CD4-positive, alpha-beta T cell treated with Interleukin-15 for 4 hours (primary cell): ENCODE measurements at regions not wholly inside any gene's neighbourhood (a gene's known extent, or its start where the extent isn't known, plus 50 kb on each side); places are given as distances from the start of the nearest gene placed in this dataset.

Experiments used
- DNase-seq: peaks from one replicate; pipeline ENCODE4 v3.0.0-alpha.2; 2020; ENCODE audit warnings: low spot score

GRCh38 chr14:86513564-86513963, 983.6 kb downstream of the FLRT2 start:
- DNase-seq, result no peak

- no peak for DNase-seq
These were observed 983.1 kb downstream of the FLRT2 start for GRCh38 chr14:86513056-86513455.

GRCh38 chr14:86510491-86510890, 980.5 kb downstream of the FLRT2 start:
- DNase-seq, result no peak

GRCh38 chr14:86505808-86506207, 975.9 kb downstream of the FLRT2 start:
- DNase-seq, result no peak

- no peak for DNase-seq
These were observed 971.7 kb downstream of the FLRT2 start for GRCh38 chr14:86501611-86502010.

GRCh38 chr14:86491743-86492142, 961.8 kb downstream of the FLRT2 start:
- DNase-seq, result no peak

- DNase-seq, result no peak
These were observed 951.2 kb downstream of the FLRT2 start for GRCh38 chr14:86481104-86481503.

GRCh38 chr14:86464341-86464740, 934.4 kb downstream of the FLRT2 start:
- DNase-seq, result no peak

GRCh38 chr14:86462193-86462753, 932.3 kb downstream of the FLRT2 start:
- DNase-seq, result no peak

- no peak for DNase-seq
These were observed 927.7 kb downstream of the FLRT2 start for GRCh38 chr14:86457481-86458135.

GRCh38 chr14:86450085-86450484, 920.1 kb downstream of the FLRT2 start:
- DNase-seq, result no peak

GRCh38 chr14:86442135-86442534, 912.2 kb downstream of the FLRT2 start:
- no peak for DNase-seq

- no peak for DNase-seq
These were observed 900.9 kb downstream of the FLRT2 start for GRCh38 chr14:86430853-86431252.

GRCh38 chr14:86423214-86423613, 893.3 kb downstream of the FLRT2 start:
- no peak for DNase-seq

GRCh38 chr14:86420131-86420530, 890.2 kb downstream of the FLRT2 start:
- DNase-seq, result no peak

- no peak for DNase-seq
These were observed 884.2 kb downstream of the FLRT2 start for GRCh38 chr14:86414146-86414545.

- DNase-seq, result no peak
These were observed 875.2 kb downstream of the FLRT2 start for GRCh38 chr14:86404989-86405649.

- DNase-seq, result no peak
These were observed 874.5 kb downstream of the FLRT2 start for GRCh38 chr14:86404425-86404824.

- no peak for DNase-seq
These were observed 872.6 kb downstream of the FLRT2 start for GRCh38 chr14:86402545-86402944.

GRCh38 chr14:86391085-86391484, 861.1 kb downstream of the FLRT2 start:
- no peak for DNase-seq

GRCh38 chr14:86388216-86388615, 858.3 kb downstream of the FLRT2 start:
- no peak for DNase-seq

- DNase-seq, result no peak
These were observed 843.9 kb downstream of the FLRT2 start for GRCh38 chr14:86373886-86374285.

GRCh38 chr14:86372402-86372801, 842.5 kb downstream of the FLRT2 start:
- no peak for DNase-seq

- DNase-seq, result no peak
These were observed 834.7 kb downstream of the FLRT2 start for GRCh38 chr14:86364634-86365033.
